Amygdala (tissue), 56 donors: ENCODE measurements at regions not wholly inside any gene's neighbourhood (a gene's known extent, or its start where the extent isn't known, plus 50 kb on each side); places are given as distances from the start of the nearest gene placed in this dataset.

Experiments
- DNase-seq, 56 donors: peaks; one replicate each; lab custom pipeline; 2025; lab: John Stamatoyannopoulos, UW

GRCh38 chr3:17967111-17967510 is 224.7 kb upstream of the TBC1D5 start:
- DNase-seq: peak in 53 of 56 donors; percentile 5 to 89 (median 61)

GRCh38 chr3:17965331-17965730 is 222.9 kb upstream of the TBC1D5 start:
- DNase-seq: no peak

- no peak for DNase-seq
Observed at GRCh38 chr3:17964108-17964507, 221.7 kb upstream of the TBC1D5 start.

- DNase-seq: no peak
Observed at GRCh38 chr3:17955411-17955810, 213.0 kb upstream of the TBC1D5 start.

- no peak for DNase-seq
Observed at GRCh38 chr3:17954801-17955200, 212.4 kb upstream of the TBC1D5 start.

GRCh38 chr3:17951241-17951640 is 208.8 kb upstream of the TBC1D5 start:
- no peak for DNase-seq

- DNase-seq: peak in 2 of 56 donors; percentile 2 to 22
Observed at GRCh38 chr3:17949101-17949500, 206.7 kb upstream of the TBC1D5 start.

GRCh38 chr3:17947833-17948232 is 205.4 kb upstream of the TBC1D5 start:
- no peak for DNase-seq

- no peak for DNase-seq
Observed at GRCh38 chr3:17946619-17947018, 204.2 kb upstream of the TBC1D5 start.

- DNase-seq: no peak
Observed at GRCh38 chr3:17945799-17946399, 203.5 kb upstream of the TBC1D5 start.

- no peak for DNase-seq
Observed at GRCh38 chr3:17945018-17945798, 202.8 kb upstream of the TBC1D5 start.

- no peak for DNase-seq
Observed at GRCh38 chr3:17942856-17943255, 200.4 kb upstream of the TBC1D5 start.

- no peak for DNase-seq
Observed at GRCh38 chr3:17941766-17942165, 199.3 kb upstream of the TBC1D5 start.

- no peak for DNase-seq
Observed at GRCh38 chr3:17941152-17941551, 198.7 kb upstream of the TBC1D5 start.

- DNase-seq: no peak
Observed at GRCh38 chr3:17939157-17939556, 196.7 kb upstream of the TBC1D5 start.

- DNase-seq: no peak
Observed at GRCh38 chr3:17938313-17938712, 195.9 kb upstream of the TBC1D5 start.

- DNase-seq: no peak
Observed at GRCh38 chr3:17936736-17937480, 194.5 kb upstream of the TBC1D5 start.

GRCh38 chr3:17935222-17935621 is 192.8 kb upstream of the TBC1D5 start:
- DNase-seq: peak in 1 of 56 donors; percentile 10

- no peak for DNase-seq
Observed at GRCh38 chr3:17932136-17932771, 189.8 kb upstream of the TBC1D5 start.

- DNase-seq: no peak
Observed at GRCh38 chr3:17931131-17931530, 188.7 kb upstream of the TBC1D5 start.
